ENCODE measurements at regions not wholly inside any gene's neighbourhood (a gene's known extent, or its start where the extent isn't known, plus 50 kb on each side); places are given as distances from the start of the nearest gene placed in this dataset.

DNA sequence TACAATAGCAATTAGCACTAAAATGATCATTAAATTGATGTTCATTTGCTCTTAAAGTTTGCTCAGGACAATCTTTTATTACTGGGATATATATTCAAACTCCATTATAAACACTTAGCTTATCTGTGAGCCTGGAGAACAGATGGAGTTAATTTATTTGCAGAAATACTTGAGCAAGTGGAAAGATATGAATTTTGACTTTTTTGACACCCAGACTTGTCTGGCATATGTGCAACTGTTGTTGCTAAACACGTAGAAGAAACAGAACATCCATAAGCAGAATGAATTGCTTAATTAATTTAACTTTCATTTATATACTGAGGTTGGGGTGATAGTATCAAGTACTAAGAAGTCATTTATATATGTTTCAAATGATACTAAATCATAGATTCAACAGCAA, 820.7 kb upstream of the TYRP1 start:
- TF ChIP-seq MAFK (IDR thresholded peaks at IDR 0.05; ENCODE audit: low read depth, low read length) (no peak), USF2 (IDR thresholded peaks at IDR 0.05; ENCODE audit: low read depth, low read length) (no peak), CTCF (conservative IDR thresholded peaks at IDR 0.05; ENCODE audit: low read depth, low read length) (no peak), POLR2A (IDR thresholded peaks at IDR 0.05; ENCODE audit: low read depth, low read length) (no peak), FOS (IDR thresholded peaks at IDR 0.05; ENCODE audit: low read depth, low read length) (no peak), RCOR1 (IDR thresholded peaks at IDR 0.05; ENCODE audit: insufficient replicate concordance, low read length) (no peak)

Data from IMR-90 (cell line).